ENCODE measurements at regions not wholly inside any gene's neighbourhood (a gene's known extent, or its start where the extent isn't known, plus 50 kb on each side); places are given as distances from the start of the nearest gene placed in this dataset.

GRCh38 chr10:108568824-108569223, 1354.5 kb downstream of the XPNPEP1 start:
- no peak for DNase-seq (ENCODE audit: low spot score)
- no peak for TF ChIP-seq CTCF (IDR thresholded peaks at IDR 0.05; ENCODE audit: unreplicated experiment)
- H3K27ac Mint-ChIP-seq (ENCODE audit: unreplicated experiment): no peak overlapping the region
- H3K36me3 Mint-ChIP-seq (ENCODE audit: low read depth, unreplicated experiment): no peaks in the 10 kb centered on the region
- H3K4me1 Mint-ChIP-seq (ENCODE audit: unreplicated experiment): no peaks in the 10 kb centered on the region
- H3K4me3 Mint-ChIP-seq (ENCODE audit: unreplicated experiment): no peak overlapping the region
- no peaks in the 10 kb centered on the region for H3K9me3 Mint-ChIP-seq (ENCODE audit: unreplicated experiment)
- H3K27me3 Mint-ChIP-seq (ENCODE audit: unreplicated experiment): no peaks in the 10 kb centered on the region

- Mint-ChIP-seq H3K36me3 (ENCODE audit: low read depth, unreplicated experiment) (no peaks in the 10 kb centered on the region), H3K4me3 (ENCODE audit: unreplicated experiment) (no peak overlapping the region), H3K4me1 (ENCODE audit: unreplicated experiment) (no peaks in the 10 kb centered on the region), H3K27ac (ENCODE audit: unreplicated experiment) (no peak overlapping the region), H3K27me3 (ENCODE audit: unreplicated experiment) (no peaks in the 10 kb centered on the region), H3K9me3 (ENCODE audit: unreplicated experiment) (no peaks in the 10 kb centered on the region)
- no peak for TF ChIP-seq CTCF (IDR thresholded peaks at IDR 0.05; ENCODE audit: unreplicated experiment)
- DNase-seq (ENCODE audit: low spot score): no peak
Observed at GRCh38 chr10:108567899-108568752, 1355.2 kb downstream of the XPNPEP1 start.

- Mint-ChIP-seq H3K4me3 (ENCODE audit: unreplicated experiment) (no peak overlapping the region), H3K9me3 (ENCODE audit: unreplicated experiment) (no peaks in the 10 kb centered on the region), H3K36me3 (ENCODE audit: low read depth, unreplicated experiment) (no peaks in the 10 kb centered on the region), H3K4me1 (ENCODE audit: unreplicated experiment) (no peaks in the 10 kb centered on the region), H3K27ac (ENCODE audit: unreplicated experiment) (no peak overlapping the region), H3K27me3 (ENCODE audit: unreplicated experiment) (no peaks in the 10 kb centered on the region)
- no peak for DNase-seq (ENCODE audit: low spot score)
- TF ChIP-seq CTCF (IDR thresholded peaks at IDR 0.05; ENCODE audit: unreplicated experiment): no peak
Observed at GRCh38 chr10:108566316-108567107, 1356.8 kb downstream of the XPNPEP1 start.

DNA sequence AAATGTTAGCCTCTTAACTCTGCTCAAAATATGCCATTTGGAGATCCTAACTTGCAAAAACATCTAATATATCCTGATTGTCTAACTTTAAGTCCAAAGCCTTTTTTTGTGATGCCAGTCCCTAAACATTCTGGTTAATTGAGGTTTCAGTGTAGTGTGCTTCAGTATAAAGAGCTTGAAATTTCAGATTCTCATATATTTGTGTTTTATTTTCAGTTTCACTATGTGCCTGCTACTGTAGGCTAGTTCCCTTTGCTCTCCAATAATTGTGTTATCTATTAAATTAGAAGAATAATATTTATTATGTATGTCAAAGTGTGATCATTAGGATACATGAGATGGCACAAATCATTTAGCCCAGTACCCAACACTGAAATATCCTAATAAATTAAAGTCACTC, 1361.2 kb downstream of the XPNPEP1 start:
- no peak for DNase-seq (ENCODE audit: low spot score)
- Mint-ChIP-seq H3K4me3 (ENCODE audit: unreplicated experiment) (no peak overlapping the region), H3K27me3 (ENCODE audit: unreplicated experiment) (no peaks in the 10 kb centered on the region), H3K4me1 (ENCODE audit: unreplicated experiment) (no peaks in the 10 kb centered on the region), H3K27ac (ENCODE audit: unreplicated experiment) (no peak overlapping the region), H3K9me3 (ENCODE audit: unreplicated experiment) (no peaks in the 10 kb centered on the region), H3K36me3 (ENCODE audit: low read depth, unreplicated experiment) (no peaks in the 10 kb centered on the region)
- TF ChIP-seq CTCF (IDR thresholded peaks at IDR 0.05; ENCODE audit: unreplicated experiment): no peak

GRCh38 chr10:108561649-108562048, 1361.7 kb downstream of the XPNPEP1 start:
- Mint-ChIP-seq H3K4me1 (ENCODE audit: unreplicated experiment) (no peaks in the 10 kb centered on the region), H3K36me3 (ENCODE audit: low read depth, unreplicated experiment) (no peaks in the 10 kb centered on the region), H3K9me3 (ENCODE audit: unreplicated experiment) (no peaks in the 10 kb centered on the region), H3K4me3 (ENCODE audit: unreplicated experiment) (no peak overlapping the region), H3K27ac (ENCODE audit: unreplicated experiment) (no peak overlapping the region), H3K27me3 (ENCODE audit: unreplicated experiment) (no peaks in the 10 kb centered on the region)
- DNase-seq (ENCODE audit: low spot score): no peak
- TF ChIP-seq CTCF (IDR thresholded peaks at IDR 0.05; ENCODE audit: unreplicated experiment): no peak

Measured in endothelial cell (in vitro differentiated cells).